ENCODE measurements at regions not wholly inside any gene's neighbourhood (a gene's known extent, or its start where the extent isn't known, plus 50 kb on each side); places are given as distances from the start of the nearest gene placed in this dataset.

- no peaks in the 10 kb centered on the region for H3K27me3 ChIP-seq
- no peak overlapping the region for H3K27ac ChIP-seq
- no peaks in the 10 kb centered on the region for H3K36me3 ChIP-seq
- TF ChIP-seq CTCF (IDR thresholded peaks at IDR 0.05; ENCODE audit: low read depth, low read length) = no peak
- no peaks in the 10 kb centered on the region for H3K9me3 ChIP-seq (ENCODE audit: low read depth)
- no peaks in the 10 kb centered on the region for H3K4me1 ChIP-seq (ENCODE audit: low read depth)
- no peak overlapping the region for H3K4me3 ChIP-seq
- no peak for DNase-seq (ENCODE audit: low read depth in 1 of 2, low spot score in 1 of 2)
Measured at GRCh38 chr16:26365161-26365940, 673.6 kb downstream of the HS3ST4 start.

- H3K4me1 ChIP-seq (ENCODE audit: low read depth) = no peaks in the 10 kb centered on the region
- DNase-seq (ENCODE audit: low read depth in 1 of 2, low spot score in 1 of 2) = no peak
- H3K9me3 ChIP-seq (ENCODE audit: low read depth) = no peaks in the 10 kb centered on the region
- no peak overlapping the region for H3K27ac ChIP-seq
- H3K36me3 ChIP-seq = no peaks in the 10 kb centered on the region
- no peak overlapping the region for H3K4me3 ChIP-seq
- no peaks in the 10 kb centered on the region for H3K27me3 ChIP-seq
- no peak for TF ChIP-seq CTCF (IDR thresholded peaks at IDR 0.05; ENCODE audit: low read depth, low read length)
Measured at GRCh38 chr16:26371349-26371869, 679.6 kb downstream of the HS3ST4 start.

GRCh38 chr16:26374279-26374925 is 682.6 kb downstream of the HS3ST4 start:
- no peak overlapping the region for H3K27ac ChIP-seq
- H3K27me3 ChIP-seq = no peaks in the 10 kb centered on the region
- no peak for DNase-seq (ENCODE audit: low read depth in 1 of 2, low spot score in 1 of 2)
- no peak overlapping the region for H3K4me3 ChIP-seq
- no peaks in the 10 kb centered on the region for H3K4me1 ChIP-seq (ENCODE audit: low read depth)
- TF ChIP-seq CTCF (IDR thresholded peaks at IDR 0.05; ENCODE audit: low read depth, low read length) = no peak
- no peaks in the 10 kb centered on the region for H3K9me3 ChIP-seq (ENCODE audit: low read depth)
- no peaks in the 10 kb centered on the region for H3K36me3 ChIP-seq

- no peaks in the 10 kb centered on the region for H3K4me1 ChIP-seq (ENCODE audit: low read depth)
- DNase-seq (ENCODE audit: low read depth in 1 of 2, low spot score in 1 of 2) = no peak
- H3K4me3 ChIP-seq = no peak overlapping the region
- H3K36me3 ChIP-seq = no peaks in the 10 kb centered on the region
- no peaks in the 10 kb centered on the region for H3K27me3 ChIP-seq
- no peaks in the 10 kb centered on the region for H3K9me3 ChIP-seq (ENCODE audit: low read depth)
- no peak overlapping the region for H3K27ac ChIP-seq
- no peak for TF ChIP-seq CTCF (IDR thresholded peaks at IDR 0.05; ENCODE audit: low read depth, low read length)
Measured at GRCh38 chr16:26382586-26382985, 684.1 kb upstream of the C16orf82 start.

- Histone ChIP-seq H3K4me3 (no peak overlapping the region), H3K9me3 (ENCODE audit: low read depth) (no peaks in the 10 kb centered on the region), H3K4me1 (ENCODE audit: low read depth) (no peaks in the 10 kb centered on the region), H3K27ac (no peak overlapping the region), H3K36me3 (no peaks in the 10 kb centered on the region), H3K27me3 (no peaks in the 10 kb centered on the region)
- no peak for TF ChIP-seq CTCF (IDR thresholded peaks at IDR 0.05; ENCODE audit: low read depth, low read length)
- no peak for DNase-seq (ENCODE audit: low read depth in 1 of 2, low spot score in 1 of 2)
Measured at GRCh38 chr16:26386096-26386495, 680.6 kb upstream of the C16orf82 start.
